ENCODE measurements at regions not wholly inside any gene's neighbourhood (a gene's known extent, or its start where the extent isn't known, plus 50 kb on each side); places are given as distances from the start of the nearest gene placed in this dataset.

GRCh38 chr15:95511671-95512070 is 818.8 kb upstream of the NR2F2 start:
- intact Hi-C loops (cut with DNase I; ENCODE audit: low total_unique reads): no loop called here
- H3K4me1 ChIP-seq: no peaks in the 10 kb centered on the region
- no peaks in the 10 kb centered on the region for H3K9me3 ChIP-seq
- no peak overlapping the region for H3K27ac ChIP-seq
- no peaks in the 10 kb centered on the region for H3K36me3 ChIP-seq
- DNase-seq (ENCODE audit: low spot score in 2 of 2): no peak
- H3K27me3 ChIP-seq: no peaks in the 10 kb centered on the region
- no peak overlapping the region for H3K4me3 ChIP-seq
- TF ChIP-seq POLR2AphosphoS5 (IDR thresholded peaks at IDR 0.05) (no peak), CTCF (IDR thresholded peaks at IDR 0.05) (no peak), POLR2A (IDR thresholded peaks at IDR 0.05) (no peak)

- no peaks in the 10 kb centered on the region for H3K9me3 ChIP-seq
- no peak for DNase-seq (ENCODE audit: low spot score in 2 of 2)
- TF ChIP-seq CTCF (IDR thresholded peaks at IDR 0.05): no peak
- TF ChIP-seq POLR2A (IDR thresholded peaks at IDR 0.05): no peak
- no peak for TF ChIP-seq POLR2AphosphoS5 (IDR thresholded peaks at IDR 0.05)
- no peaks in the 10 kb centered on the region for H3K4me1 ChIP-seq
- no peak overlapping the region for H3K4me3 ChIP-seq
- H3K27me3 ChIP-seq: no peaks in the 10 kb centered on the region
- no peaks in the 10 kb centered on the region for H3K36me3 ChIP-seq
- H3K27ac ChIP-seq: no peak overlapping the region
- intact Hi-C loops (cut with DNase I; ENCODE audit: low total_unique reads): no loop called here
Measured at GRCh38 chr15:95512906-95513305, 817.6 kb upstream of the NR2F2 start.

- Histone ChIP-seq H3K27me3 (no peaks in the 10 kb centered on the region), H3K4me3 (no peak overlapping the region), H3K36me3 (no peaks in the 10 kb centered on the region), H3K4me1 (no peaks in the 10 kb centered on the region), H3K27ac (no peak overlapping the region), H3K9me3 (no peaks in the 10 kb centered on the region)
- no peak for TF ChIP-seq POLR2A (IDR thresholded peaks at IDR 0.05)
- TF ChIP-seq CTCF (IDR thresholded peaks at IDR 0.05): no peak
- no peak for TF ChIP-seq POLR2AphosphoS5 (IDR thresholded peaks at IDR 0.05)
- intact Hi-C loops (cut with DNase I; ENCODE audit: low total_unique reads): loop anchor here (5.0 kb wide), 1 partner anchor 622 kb away; no protein-coding TSS in a partner anchor
- DNase-seq (ENCODE audit: low spot score in 2 of 2): no peak
Measured at GRCh38 chr15:95519887-95520286, 810.6 kb upstream of the NR2F2 start.

GRCh38 chr15:95520511-95520910 is 810.0 kb upstream of the NR2F2 start:
- intact Hi-C loops (cut with DNase I; ENCODE audit: low total_unique reads): loop anchor here (5.0 kb wide), 1 partner anchor 622 kb away; no protein-coding TSS in a partner anchor

GRCh38 chr15:95520922-95521321 is 809.6 kb upstream of the NR2F2 start:
- Histone ChIP-seq H3K4me1 (no peaks in the 10 kb centered on the region), H3K36me3 (no peaks in the 10 kb centered on the region), H3K4me3 (no peak overlapping the region), H3K9me3 (no peaks in the 10 kb centered on the region), H3K27me3 (no peaks in the 10 kb centered on the region), H3K27ac (no peak overlapping the region)
- intact Hi-C loops (cut with DNase I; ENCODE audit: low total_unique reads): loop anchor here (5.0 kb wide), 1 partner anchor 621 kb away; no protein-coding TSS in a partner anchor
- DNase-seq (ENCODE audit: low spot score in 2 of 2): no peak
- TF ChIP-seq CTCF (IDR thresholded peaks at IDR 0.05): no peak
- no peak for TF ChIP-seq POLR2A (IDR thresholded peaks at IDR 0.05)
- TF ChIP-seq POLR2AphosphoS5 (IDR thresholded peaks at IDR 0.05): no peak

More at GRCh38 chr15:95520511-95520910, 810.0 kb upstream of the NR2F2 start:
- Histone ChIP-seq H3K4me3 (no peak overlapping the region), H3K9me3 (no peaks in the 10 kb centered on the region), H3K4me1 (no peaks in the 10 kb centered on the region), H3K27ac (no peak overlapping the region), H3K27me3 (no peaks in the 10 kb centered on the region), H3K36me3 (no peaks in the 10 kb centered on the region)
- no peak for DNase-seq (ENCODE audit: low spot score in 2 of 2)
- no peak for TF ChIP-seq CTCF (IDR thresholded peaks at IDR 0.05)
- no peak for TF ChIP-seq POLR2A (IDR thresholded peaks at IDR 0.05)
- no peak for TF ChIP-seq POLR2AphosphoS5 (IDR thresholded peaks at IDR 0.05)
